SK-N-SH treated with all-trans-retinoic acid at 6 μM for 48 hours (cell line): ENCODE measurements at regions not wholly inside any gene's neighbourhood (a gene's known extent, or its start where the extent isn't known, plus 50 kb on each side); places are given as distances from the start of the nearest gene placed in this dataset.

ENCODE experiments used
- ATAC-seq: fragments of 200-7000 bp; cut with Tn5 transposase; 3 replicates; pipeline ENCODE4 v1.9.1; 2020; ENCODE audit warnings: mild to moderate bottlenecking, moderate library complexity
- ARNTL ChIP-seq: fragments of 450-650 bp; formaldehyde crosslinking; IDR thresholded peaks from 2 replicates; pipeline ENCODE4 v1.5.0; 2020; ENCODE audit warnings: low read depth, mild to moderate bottlenecking, moderate library complexity, borderline replicate concordance
- BACH2 ChIP-seq: fragments of 250-450 bp; sonication (Bioruptor Pico); IDR thresholded peaks from 2 replicates; pipeline ENCODE4 v1.9.0; 2021; ENCODE audit warnings: mild to moderate bottlenecking, borderline replicate concordance
- CSDC2 ChIP-seq: fragments of 250-450 bp; sonication (Bioruptor Pico); IDR thresholded peaks from 2 replicates; pipeline ENCODE4 v1.5.0; 2020; ENCODE audit warnings: mild to moderate bottlenecking, moderate library complexity
- ESRRG ChIP-seq: fragments of 250-450 bp; sonication (Bioruptor Pico); IDR thresholded peaks from 2 replicates; pipeline ENCODE4 v1.6.1; 2021; ENCODE audit warnings: mild to moderate bottlenecking
- GLIS3 ChIP-seq: fragments of 250-450 bp; sonication (Bioruptor Pico); IDR thresholded peaks from 2 replicates; pipeline ENCODE4 v1.5.0; 2020; ENCODE audit warnings: mild to moderate bottlenecking, moderate library complexity
- ISL1 ChIP-seq: fragments of 250-450 bp; sonication (Bioruptor Pico); IDR thresholded peaks from 2 replicates; pipeline ENCODE4 v2.1.2; 2022; ENCODE audit warnings: mild to moderate bottlenecking, moderate library complexity
- OSR1 ChIP-seq: fragments of 250-450 bp; sonication (Bioruptor Pico); IDR thresholded peaks from 2 replicates; pipeline ENCODE4 v1.8.0; 2022; ENCODE audit warnings: moderate library complexity, mild to moderate bottlenecking, inconsistent platforms
- PPARA ChIP-seq: fragments of 250-450 bp; sonication (Bioruptor Pico); IDR thresholded peaks from 2 replicates; pipeline ENCODE4 v1.5.0; 2020; ENCODE audit warnings: mild to moderate bottlenecking, borderline replicate concordance
- RARB ChIP-seq: fragments of 250-450 bp; sonication (Bioruptor Pico); IDR thresholded peaks from 2 replicates; pipeline ENCODE4 v1.8.0; 2021; ENCODE audit warnings: mild to moderate bottlenecking, moderate library complexity
- SNAI2 ChIP-seq: fragments of 250-450 bp; sonication (Bioruptor Pico); IDR thresholded peaks from 2 replicates; pipeline ENCODE4 v1.5.0; 2020; ENCODE audit warnings: mild to moderate bottlenecking, moderate library complexity
- TCF4 ChIP-seq: fragments of 250-450 bp; sonication (Bioruptor Pico); IDR thresholded peaks from 2 replicates; pipeline ENCODE4 v1.8.0; 2021; ENCODE audit warnings: mild to moderate bottlenecking, moderate library complexity, borderline replicate concordance
- TOX ChIP-seq: fragments of 250-450 bp; sonication (Bioruptor Pico); IDR thresholded peaks from 2 replicates; pipeline ENCODE4 v1.8.0; 2021; ENCODE audit warnings: mild to moderate bottlenecking, moderate library complexity, borderline replicate concordance
- ZC3H10 ChIP-seq: fragments of 250-450 bp; sonication (Bioruptor Pico); IDR thresholded peaks from 2 replicates; pipeline ENCODE4 v1.5.1; 2021; ENCODE audit warnings: mild to moderate bottlenecking, moderate library complexity
- ZFP3 ChIP-seq: fragments of 250-450 bp; sonication (Bioruptor Pico); IDR thresholded peaks from 2 replicates; pipeline ENCODE4 v1.5.0; 2020; ENCODE audit warnings: mild to moderate bottlenecking, moderate library complexity
- ZFP30 ChIP-seq: fragments of 450-650 bp; formaldehyde crosslinking; IDR thresholded peaks from 2 replicates; pipeline ENCODE4 v1.5.0; 2022; ENCODE audit warnings: mild to moderate bottlenecking, moderate library complexity
- ZNF565 ChIP-seq: fragments of 450-650 bp; formaldehyde crosslinking; conservative IDR thresholded peaks from 2 replicates; pipeline ENCODE4 v1.5.0; 2020; ENCODE audit warnings: low read depth, mild to moderate bottlenecking, moderate library complexity
- ZNF70 ChIP-seq: fragments of 450-650 bp; formaldehyde crosslinking; IDR thresholded peaks from 2 replicates; pipeline ENCODE4 v1.5.0; 2020; ENCODE audit warnings: mild to moderate bottlenecking, moderate library complexity
- ZNF8 ChIP-seq: fragments of 450-650 bp; formaldehyde crosslinking; IDR thresholded peaks from 2 replicates; pipeline ENCODE4 v1.5.0; 2020; ENCODE audit warnings: mild to moderate bottlenecking, moderate library complexity
- TF ChIP-seq, protein P1 (sequence below): fragments of 250-450 bp; sonication (Bioruptor Pico); IDR thresholded peaks from 2 replicates; pipeline ENCODE4 v1.5.1; 2021; ENCODE audit warnings: mild to moderate bottlenecking, moderate library complexity
- TF ChIP-seq, protein P2 (sequence below): fragments of 250-450 bp; sonication (Bioruptor Pico); IDR thresholded peaks from 2 replicates; pipeline ENCODE4 v1.8.0; 2020; ENCODE audit warnings: mild to moderate bottlenecking, moderate library complexity, borderline replicate concordance
- TF ChIP-seq, protein P3 (sequence below): fragments of 250-450 bp; sonication (Bioruptor Pico); IDR thresholded peaks from 2 replicates; pipeline ENCODE4 v1.5.0; 2020; ENCODE audit warnings: mild to moderate bottlenecking, moderate library complexity
- TF ChIP-seq, protein P4 (sequence below): fragments of 250-450 bp; sonication (Bioruptor Pico); IDR thresholded peaks from 2 replicates; pipeline ENCODE4 v1.8.0; 2021; ENCODE audit warnings: low read depth, mild to moderate bottlenecking, moderate library complexity, borderline replicate concordance
- TF ChIP-seq, protein P5 (sequence below): fragments of 250-450 bp; sonication (Bioruptor Pico); IDR thresholded peaks from 2 replicates; pipeline ENCODE4 v1.5.1; 2020; ENCODE audit warnings: low read depth, mild to moderate bottlenecking, moderate library complexity

DNA sequence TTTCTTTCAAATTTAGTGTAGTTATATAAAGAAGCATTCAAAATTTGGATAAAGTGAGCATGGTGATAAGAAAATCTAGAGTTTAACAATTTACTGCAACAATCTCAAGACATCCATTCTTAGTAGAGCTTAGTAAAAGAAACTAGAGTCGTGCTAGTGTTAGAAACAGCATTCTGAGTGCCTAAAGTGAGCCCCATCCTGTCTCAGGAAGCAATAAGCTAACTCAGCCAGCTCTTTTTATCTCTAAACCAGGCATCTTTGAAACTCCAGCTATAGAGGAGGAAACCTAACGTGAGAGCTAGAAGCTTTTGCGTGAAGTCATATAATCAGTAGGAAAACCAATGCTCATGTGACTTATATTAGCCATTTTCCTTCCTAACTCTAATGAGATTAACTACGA, 1187.1 kb upstream of the EPHA6 start:
- TF ChIP-seq ZNF70 (CRISPR knock-in tag) (no peak), ZC3H10 (CRISPR knock-in tag) (no peak), OSR1 (CRISPR knock-in tag) (no peak), TCF4 (no peak), ISL1 (no peak), SNAI2 (CRISPR knock-in tag) (no peak), ZNF565 (no peak), ZFP3 (no peak), ARNTL (CRISPR knock-in tag) (no peak), TOX (CRISPR knock-in tag) (no peak), ZNF8 (CRISPR knock-in tag) (no peak), GLIS3 (no peak), BACH2 (CRISPR knock-in tag) (no peak), RARB (CRISPR knock-in tag) (no peak), CSDC2 (CRISPR knock-in tag) (no peak)
- TF ChIP-seq, protein P1, sequence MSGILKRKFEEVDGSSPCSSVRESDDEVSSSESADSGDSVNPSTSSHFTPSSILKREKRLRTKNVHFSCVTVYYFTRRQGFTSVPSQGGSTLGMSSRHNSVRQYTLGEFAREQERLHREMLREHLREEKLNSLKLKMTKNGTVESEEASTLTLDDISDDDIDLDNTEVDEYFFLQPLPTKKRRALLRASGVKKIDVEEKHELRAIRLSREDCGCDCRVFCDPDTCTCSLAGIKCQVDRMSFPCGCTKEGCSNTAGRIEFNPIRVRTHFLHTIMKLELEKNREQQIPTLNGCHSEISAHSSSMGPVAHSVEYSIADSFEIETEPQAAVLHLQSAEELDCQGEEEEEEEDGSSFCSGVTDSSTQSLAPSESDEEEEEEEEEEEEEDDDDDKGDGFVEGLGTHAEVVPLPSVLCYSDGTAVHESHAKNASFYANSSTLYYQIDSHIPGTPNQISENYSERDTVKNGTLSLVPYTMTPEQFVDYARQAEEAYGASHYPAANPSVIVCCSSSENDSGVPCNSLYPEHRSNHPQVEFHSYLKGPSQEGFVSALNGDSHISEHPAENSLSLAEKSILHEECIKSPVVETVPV (CRISPR knock-in tag) = no peak
- TF ChIP-seq, protein P2, sequence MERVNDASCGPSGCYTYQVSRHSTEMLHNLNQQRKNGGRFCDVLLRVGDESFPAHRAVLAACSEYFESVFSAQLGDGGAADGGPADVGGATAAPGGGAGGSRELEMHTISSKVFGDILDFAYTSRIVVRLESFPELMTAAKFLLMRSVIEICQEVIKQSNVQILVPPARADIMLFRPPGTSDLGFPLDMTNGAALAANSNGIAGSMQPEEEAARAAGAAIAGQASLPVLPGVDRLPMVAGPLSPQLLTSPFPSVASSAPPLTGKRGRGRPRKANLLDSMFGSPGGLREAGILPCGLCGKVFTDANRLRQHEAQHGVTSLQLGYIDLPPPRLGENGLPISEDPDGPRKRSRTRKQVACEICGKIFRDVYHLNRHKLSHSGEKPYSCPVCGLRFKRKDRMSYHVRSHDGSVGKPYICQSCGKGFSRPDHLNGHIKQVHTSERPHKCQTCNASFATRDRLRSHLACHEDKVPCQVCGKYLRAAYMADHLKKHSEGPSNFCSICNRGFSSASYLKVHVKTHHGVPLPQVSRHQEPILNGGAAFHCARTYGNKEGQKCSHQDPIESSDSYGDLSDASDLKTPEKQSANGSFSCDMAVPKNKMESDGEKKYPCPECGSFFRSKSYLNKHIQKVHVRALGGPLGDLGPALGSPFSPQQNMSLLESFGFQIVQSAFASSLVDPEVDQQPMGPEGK (CRISPR knock-in tag) = no peak
- TF ChIP-seq, protein P3, sequence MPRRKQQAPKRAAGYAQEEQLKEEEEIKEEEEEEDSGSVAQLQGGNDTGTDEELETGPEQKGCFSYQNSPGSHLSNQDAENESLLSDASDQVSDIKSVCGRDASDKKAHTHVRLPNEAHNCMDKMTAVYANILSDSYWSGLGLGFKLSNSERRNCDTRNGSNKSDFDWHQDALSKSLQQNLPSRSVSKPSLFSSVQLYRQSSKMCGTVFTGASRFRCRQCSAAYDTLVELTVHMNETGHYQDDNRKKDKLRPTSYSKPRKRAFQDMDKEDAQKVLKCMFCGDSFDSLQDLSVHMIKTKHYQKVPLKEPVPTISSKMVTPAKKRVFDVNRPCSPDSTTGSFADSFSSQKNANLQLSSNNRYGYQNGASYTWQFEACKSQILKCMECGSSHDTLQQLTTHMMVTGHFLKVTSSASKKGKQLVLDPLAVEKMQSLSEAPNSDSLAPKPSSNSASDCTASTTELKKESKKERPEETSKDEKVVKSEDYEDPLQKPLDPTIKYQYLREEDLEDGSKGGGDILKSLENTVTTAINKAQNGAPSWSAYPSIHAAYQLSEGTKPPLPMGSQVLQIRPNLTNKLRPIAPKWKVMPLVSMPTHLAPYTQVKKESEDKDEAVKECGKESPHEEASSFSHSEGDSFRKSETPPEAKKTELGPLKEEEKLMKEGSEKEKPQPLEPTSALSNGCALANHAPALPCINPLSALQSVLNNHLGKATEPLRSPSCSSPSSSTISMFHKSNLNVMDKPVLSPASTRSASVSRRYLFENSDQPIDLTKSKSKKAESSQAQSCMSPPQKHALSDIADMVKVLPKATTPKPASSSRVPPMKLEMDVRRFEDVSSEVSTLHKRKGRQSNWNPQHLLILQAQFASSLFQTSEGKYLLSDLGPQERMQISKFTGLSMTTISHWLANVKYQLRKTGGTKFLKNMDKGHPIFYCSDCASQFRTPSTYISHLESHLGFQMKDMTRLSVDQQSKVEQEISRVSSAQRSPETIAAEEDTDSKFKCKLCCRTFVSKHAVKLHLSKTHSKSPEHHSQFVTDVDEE (CRISPR knock-in tag) = no peak
- TF ChIP-seq, protein P4, sequence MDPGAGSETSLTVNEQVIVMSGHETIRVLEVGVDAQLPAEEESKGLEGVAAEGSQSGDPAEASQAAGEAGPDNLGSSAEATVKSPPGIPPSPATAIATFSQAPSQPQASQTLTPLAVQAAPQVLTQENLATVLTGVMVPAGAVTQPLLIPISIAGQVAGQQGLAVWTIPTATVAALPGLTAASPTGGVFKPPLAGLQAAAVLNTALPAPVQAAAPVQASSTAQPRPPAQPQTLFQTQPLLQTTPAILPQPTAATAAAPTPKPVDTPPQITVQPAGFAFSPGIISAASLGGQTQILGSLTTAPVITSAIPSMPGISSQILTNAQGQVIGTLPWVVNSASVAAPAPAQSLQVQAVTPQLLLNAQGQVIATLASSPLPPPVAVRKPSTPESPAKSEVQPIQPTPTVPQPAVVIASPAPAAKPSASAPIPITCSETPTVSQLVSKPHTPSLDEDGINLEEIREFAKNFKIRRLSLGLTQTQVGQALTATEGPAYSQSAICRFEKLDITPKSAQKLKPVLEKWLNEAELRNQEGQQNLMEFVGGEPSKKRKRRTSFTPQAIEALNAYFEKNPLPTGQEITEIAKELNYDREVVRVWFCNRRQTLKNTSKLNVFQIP (CRISPR knock-in tag) = no peak
- TF ChIP-seq, protein P5, sequence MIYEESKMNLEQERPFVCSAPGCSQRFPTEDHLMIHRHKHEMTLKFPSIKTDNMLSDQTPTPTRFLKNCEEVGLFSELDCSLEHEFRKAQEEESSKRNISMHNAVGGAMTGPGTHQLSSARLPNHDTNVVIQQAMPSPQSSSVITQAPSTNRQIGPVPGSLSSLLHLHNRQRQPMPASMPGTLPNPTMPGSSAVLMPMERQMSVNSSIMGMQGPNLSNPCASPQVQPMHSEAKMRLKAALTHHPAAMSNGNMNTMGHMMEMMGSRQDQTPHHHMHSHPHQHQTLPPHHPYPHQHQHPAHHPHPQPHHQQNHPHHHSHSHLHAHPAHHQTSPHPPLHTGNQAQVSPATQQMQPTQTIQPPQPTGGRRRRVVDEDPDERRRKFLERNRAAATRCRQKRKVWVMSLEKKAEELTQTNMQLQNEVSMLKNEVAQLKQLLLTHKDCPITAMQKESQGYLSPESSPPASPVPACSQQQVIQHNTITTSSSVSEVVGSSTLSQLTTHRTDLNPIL (CRISPR knock-in tag) = no peak
- ATAC-seq = no peak

DNA sequence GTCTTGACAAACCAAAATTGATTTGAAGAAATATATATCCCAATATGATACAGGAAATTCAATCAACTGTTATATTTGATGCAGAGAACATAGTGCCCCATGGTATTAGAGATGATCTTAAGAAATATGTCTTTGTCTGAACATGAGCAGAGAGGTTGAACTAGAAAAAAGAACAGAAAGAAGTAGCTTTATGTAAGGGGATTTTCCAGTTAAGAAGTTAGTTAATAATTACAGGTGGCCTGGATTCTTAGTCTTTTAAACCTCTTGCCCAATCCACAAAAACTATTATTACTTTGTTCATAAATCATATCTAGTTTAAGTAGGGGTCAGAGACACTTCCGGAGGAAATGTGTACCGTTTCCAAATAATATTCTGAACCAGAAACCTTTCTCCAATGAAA, 1186.7 kb upstream of the EPHA6 start:
- ATAC-seq = no peak
- TF ChIP-seq SNAI2 (CRISPR knock-in tag) (no peak), PPARA (CRISPR knock-in tag) (no peak), ZFP30 (CRISPR knock-in tag) (no peak), BACH2 (CRISPR knock-in tag) (no peak), ZC3H10 (CRISPR knock-in tag) (no peak), ZNF8 (CRISPR knock-in tag) (no peak), RARB (CRISPR knock-in tag) (no peak), ZNF565 (no peak), TOX (CRISPR knock-in tag) (no peak), ESRRG (CRISPR knock-in tag) (no peak), ISL1 (no peak), ZNF70 (CRISPR knock-in tag) (no peak)
- TF ChIP-seq, protein P5 (CRISPR knock-in tag) = no peak
- TF ChIP-seq, protein P3 (CRISPR knock-in tag) = no peak
- TF ChIP-seq, protein P4 (CRISPR knock-in tag) = no peak
- TF ChIP-seq, protein P1 (CRISPR knock-in tag) = no peak
